ENCODE measurements at regions not wholly inside any gene's neighbourhood (a gene's known extent, or its start where the extent isn't known, plus 50 kb on each side); places are given as distances from the start of the nearest gene placed in this dataset.
"Not testable (repeated sequence)": the region's sequence is repeated elsewhere in the genome, so short reads cannot be mapped to it uniquely, and the experiment has no call there.

- H3K4me3 Mint-ChIP-seq: no peak overlapping the region
- H3K36me3 Mint-ChIP-seq: no peaks in the 10 kb centered on the region
- no peak overlapping the region for H3K27ac Mint-ChIP-seq
- no peak for DNase-seq
- no peaks in the 10 kb centered on the region for H3K9me3 Mint-ChIP-seq
- H3K4me1 Mint-ChIP-seq: no peaks in the 10 kb centered on the region
- peaks cover 5% of the 10 kb centered on the region for H3K27me3 Mint-ChIP-seq
Observed at GRCh38 chr15:95765161-95765560, 565.3 kb upstream of the NR2F2 start.

GRCh38 chr15:95770196-95770595 lies 560.3 kb upstream of the NR2F2 start:
- Mint-ChIP-seq H3K4me3 (no peak overlapping the region), H3K36me3 (no peaks in the 10 kb centered on the region), H3K27me3 (peaks cover 7% of the 10 kb centered on the region), H3K27ac (no peak overlapping the region), H3K9me3 (no peaks in the 10 kb centered on the region), H3K4me1 (no peaks in the 10 kb centered on the region)
- no peak for DNase-seq

- H3K4me3 Mint-ChIP-seq: no peak overlapping the region
Observed at GRCh38 chr15:95772982-95773381, 557.5 kb upstream of the NR2F2 start.

DNA sequence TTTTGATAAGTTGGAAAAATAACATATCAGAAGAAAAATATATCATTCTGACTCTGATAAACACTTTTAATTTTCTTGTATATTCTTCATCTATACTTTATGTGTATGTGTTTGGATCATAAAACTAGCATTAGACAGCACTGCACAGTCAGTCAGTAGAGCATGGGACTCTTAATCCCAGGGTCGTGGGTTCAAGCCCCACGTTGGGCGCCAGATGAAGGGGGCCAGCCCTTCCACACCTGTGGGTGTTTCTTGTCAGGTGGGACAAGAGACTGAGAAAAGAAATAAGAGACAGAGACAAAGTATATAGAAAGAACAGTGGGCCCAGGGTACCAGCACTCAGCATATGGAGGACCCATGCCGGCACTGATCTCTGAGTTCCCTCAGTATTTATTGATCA lies 546.0 kb upstream of the NR2F2 start:
- Mint-ChIP-seq H3K27me3 (no peaks in the 10 kb centered on the region), H3K9me3 (peaks cover 33% of the 10 kb centered on the region), H3K27ac (no peak overlapping the region), H3K4me1 (no peaks in the 10 kb centered on the region), H3K4me3 (no peak overlapping the region), H3K36me3 (no peaks in the 10 kb centered on the region)
- no peak for DNase-seq

More at GRCh38 chr15:95772982-95773381, 557.5 kb upstream of the NR2F2 start:
- no peaks in the 10 kb centered on the region for H3K36me3 Mint-ChIP-seq
- peaks cover 7% of the 10 kb centered on the region for H3K27me3 Mint-ChIP-seq
- H3K27ac Mint-ChIP-seq: no peak overlapping the region
- H3K4me1 Mint-ChIP-seq: no peaks in the 10 kb centered on the region
- no peaks in the 10 kb centered on the region for H3K9me3 Mint-ChIP-seq
- DNase-seq: no peak

GRCh38 chr15:95785276-95785675 lies 545.2 kb upstream of the NR2F2 start:
- H3K4me3 Mint-ChIP-seq, H3K4me1 Mint-ChIP-seq, DNase-seq, H3K27ac Mint-ChIP-seq, H3K27me3 Mint-ChIP-seq, H3K36me3 Mint-ChIP-seq: not testable (repeated sequence)
- peaks cover 33% of the 10 kb centered on the region for H3K9me3 Mint-ChIP-seq

GRCh38 chr15:95793231-95793630 lies 537.3 kb upstream of the NR2F2 start:
- H3K36me3 Mint-ChIP-seq: no peaks in the 10 kb centered on the region
- no peak overlapping the region for H3K27ac Mint-ChIP-seq
- no peak for DNase-seq
- peaks cover 21% of the 10 kb centered on the region for H3K27me3 Mint-ChIP-seq
- no peaks in the 10 kb centered on the region for H3K9me3 Mint-ChIP-seq
- H3K4me1 Mint-ChIP-seq: no peaks in the 10 kb centered on the region
- H3K4me3 Mint-ChIP-seq: no peak overlapping the region

- Mint-ChIP-seq H3K36me3 (no peaks in the 10 kb centered on the region), H3K27me3 (peaks cover 19% of the 10 kb centered on the region), H3K27ac (no peak overlapping the region), H3K4me3 (no peak overlapping the region), H3K4me1 (no peaks in the 10 kb centered on the region), H3K9me3 (no peaks in the 10 kb centered on the region)
- no peak for DNase-seq
Observed at GRCh38 chr15:95795386-95795785, 535.1 kb upstream of the NR2F2 start.

GRCh38 chr15:95799286-95800200 lies 531.0 kb upstream of the NR2F2 start:
- H3K36me3 Mint-ChIP-seq: no peaks in the 10 kb centered on the region
- peaks cover 1% of the 10 kb centered on the region for H3K4me1 Mint-ChIP-seq
- no peak overlapping the region for H3K4me3 Mint-ChIP-seq
- no peaks in the 10 kb centered on the region for H3K9me3 Mint-ChIP-seq
- DNase-seq: no peak
- no peak overlapping the region for H3K27ac Mint-ChIP-seq
- peaks cover 12% of the 10 kb centered on the region for H3K27me3 Mint-ChIP-seq

- Mint-ChIP-seq H3K4me3 (no peak overlapping the region), H3K9me3 (peaks cover 8% of the 10 kb centered on the region), H3K36me3 (no peaks in the 10 kb centered on the region), H3K27ac (no peak overlapping the region), H3K4me1 (peaks cover 1% of the 10 kb centered on the region), H3K27me3 (peaks cover 4% of the 10 kb centered on the region)
- DNase-seq: no peak
Observed at GRCh38 chr15:95804484-95804883, 526.0 kb upstream of the NR2F2 start.

DNA sequence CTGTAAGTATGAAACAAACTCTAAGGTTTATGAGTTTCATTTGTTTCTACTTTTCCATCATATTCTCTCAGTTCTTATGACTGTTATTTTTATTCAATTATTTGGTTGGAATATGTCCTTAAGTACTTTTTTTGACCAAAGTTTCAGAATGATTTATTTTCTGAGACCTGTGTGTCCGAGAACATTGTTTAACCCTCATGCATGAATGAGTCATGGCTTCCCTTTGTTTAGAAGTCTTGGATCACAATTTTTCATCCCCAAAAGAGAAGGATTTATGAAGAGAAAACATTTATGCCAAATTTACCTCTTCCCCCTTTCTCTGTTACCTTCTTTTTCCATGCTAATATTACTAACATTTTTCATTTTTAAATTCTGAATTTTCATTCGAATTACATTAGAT lies 518.0 kb upstream of the NR2F2 start:
- H3K36me3 Mint-ChIP-seq: no peaks in the 10 kb centered on the region
- H3K4me3 Mint-ChIP-seq: no peak overlapping the region
- H3K27me3 Mint-ChIP-seq: peaks cover 11% of the 10 kb centered on the region
- H3K27ac Mint-ChIP-seq: no peak overlapping the region
- no peak for DNase-seq
- H3K4me1 Mint-ChIP-seq: no peaks in the 10 kb centered on the region
- H3K9me3 Mint-ChIP-seq: no peaks in the 10 kb centered on the region

DNA sequence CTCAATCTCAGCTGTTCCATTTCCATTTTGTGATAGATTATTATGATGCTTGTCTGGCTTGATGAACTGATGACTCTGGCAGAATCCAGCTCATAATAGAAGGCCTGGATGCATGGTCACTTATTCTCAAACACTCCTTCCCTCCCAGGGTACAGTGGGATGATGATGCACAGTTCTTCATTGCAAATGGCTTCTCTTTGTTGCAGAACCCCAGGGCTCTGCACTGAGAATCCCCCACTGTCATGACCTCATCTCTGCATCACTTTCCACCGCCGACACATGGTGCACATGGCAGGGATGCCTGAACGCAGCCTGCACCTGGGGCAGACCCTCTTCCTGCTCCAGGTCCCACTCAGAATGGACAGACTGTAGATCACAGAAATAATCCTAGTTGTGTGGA lies 515.6 kb upstream of the NR2F2 start:
- Mint-ChIP-seq H3K9me3 (no peaks in the 10 kb centered on the region), H3K27ac (no peak overlapping the region), H3K4me3 (no peak overlapping the region), H3K36me3 (no peaks in the 10 kb centered on the region), H3K4me1 (no peaks in the 10 kb centered on the region), H3K27me3 (peaks cover 7% of the 10 kb centered on the region)
- no peak for DNase-seq

DNA sequence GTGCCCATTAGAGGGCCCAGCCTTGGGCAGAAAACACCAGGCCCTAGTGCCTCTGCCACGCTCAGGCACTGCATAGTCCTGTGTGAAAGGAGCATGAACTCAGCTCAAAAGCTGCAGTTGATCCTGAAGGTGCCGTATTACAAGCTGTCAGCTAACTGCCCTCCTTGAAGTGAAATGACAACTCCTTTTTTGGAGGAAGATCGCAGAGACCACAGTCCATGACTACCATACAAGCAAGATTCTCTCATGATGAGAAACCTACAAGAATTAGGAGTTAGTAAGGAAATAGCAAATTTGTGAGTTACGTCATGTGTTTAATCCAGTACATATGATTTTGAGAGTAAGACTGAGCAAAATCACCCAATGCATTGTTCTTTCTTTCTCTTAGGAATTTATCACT lies 513.9 kb upstream of the NR2F2 start:
- H3K9me3 Mint-ChIP-seq: no peaks in the 10 kb centered on the region
- H3K4me1 Mint-ChIP-seq: no peaks in the 10 kb centered on the region
- no peak overlapping the region for H3K4me3 Mint-ChIP-seq

GRCh38 chr15:95822961-95823360 lies 507.5 kb upstream of the NR2F2 start:
- no peaks in the 10 kb centered on the region for H3K9me3 Mint-ChIP-seq
- no peak overlapping the region for H3K4me3 Mint-ChIP-seq
- no peaks in the 10 kb centered on the region for H3K36me3 Mint-ChIP-seq
- DNase-seq: no peak
- no peaks in the 10 kb centered on the region for H3K27me3 Mint-ChIP-seq
- no peaks in the 10 kb centered on the region for H3K4me1 Mint-ChIP-seq
- H3K27ac Mint-ChIP-seq: no peak overlapping the region

More for the DNA sequence above, 513.9 kb upstream of the NR2F2 start:
- Mint-ChIP-seq H3K27me3 (peaks cover 5% of the 10 kb centered on the region), H3K27ac (no peak overlapping the region), H3K36me3 (no peaks in the 10 kb centered on the region)
- DNase-seq: no peak

DNA sequence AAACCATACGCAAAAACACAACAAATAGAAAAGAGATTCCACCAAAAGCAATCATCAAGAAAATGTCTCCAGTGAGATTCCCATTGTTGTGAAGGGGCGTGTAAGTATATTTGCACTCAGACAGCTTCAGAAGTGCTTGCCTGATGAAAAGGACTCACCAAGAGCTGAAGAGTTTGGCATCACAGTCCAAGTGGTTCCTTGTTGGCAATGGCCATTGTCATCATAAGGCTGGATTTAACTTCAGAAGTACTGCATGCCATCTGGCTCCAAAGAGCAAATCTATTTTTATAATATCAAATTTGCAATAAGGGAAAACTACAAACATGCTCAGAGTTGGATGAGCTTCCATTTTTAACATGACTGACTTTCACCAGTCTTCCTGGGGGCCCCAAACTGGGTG lies 505.3 kb upstream of the NR2F2 start:
- Mint-ChIP-seq H3K4me3 (no peak overlapping the region), H3K4me1 (no peaks in the 10 kb centered on the region), H3K9me3 (no peaks in the 10 kb centered on the region), H3K36me3 (no peaks in the 10 kb centered on the region), H3K27me3 (no peaks in the 10 kb centered on the region), H3K27ac (no peak overlapping the region)
- DNase-seq: no peak

DNA sequence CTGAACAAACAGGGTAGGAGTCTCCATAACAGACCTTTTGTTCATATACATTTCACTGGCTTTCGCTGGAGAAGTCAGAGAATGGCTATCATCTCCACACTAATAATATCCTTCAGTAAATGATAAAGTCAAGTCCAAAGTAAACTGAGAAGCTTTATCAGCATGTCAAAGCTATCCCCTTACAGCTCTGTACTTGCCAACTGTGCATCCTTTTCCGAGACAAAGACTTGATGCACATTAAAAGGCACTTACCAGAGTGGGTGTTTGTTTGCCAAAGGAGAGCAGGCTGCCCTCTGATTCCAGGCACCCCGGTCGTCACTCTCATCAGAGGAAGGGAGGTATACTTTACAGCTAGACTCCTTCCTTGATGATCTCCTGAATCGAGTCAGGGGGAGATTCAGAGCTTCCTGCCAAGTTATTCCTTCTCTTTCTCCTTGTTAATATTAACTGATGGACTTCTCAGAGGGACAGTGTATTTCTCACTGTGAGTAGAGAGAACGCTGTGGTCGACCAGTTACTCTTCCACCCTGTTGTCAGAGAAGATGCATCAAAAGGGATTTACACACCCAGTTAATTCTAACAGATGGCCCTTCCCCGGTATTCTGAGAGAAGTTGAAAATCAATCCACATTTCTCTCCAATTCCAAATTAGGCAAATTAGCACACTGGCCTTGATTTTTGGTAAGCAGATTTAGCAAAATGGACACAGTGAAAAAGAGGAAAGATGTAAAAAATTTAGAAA lies 504.7 kb upstream of the NR2F2 start:
- Mint-ChIP-seq H3K9me3 (no peaks in the 10 kb centered on the region), H3K36me3 (no peaks in the 10 kb centered on the region), H3K27me3 (no peaks in the 10 kb centered on the region), H3K27ac (no peak overlapping the region), H3K4me3 (no peak overlapping the region), H3K4me1 (no peaks in the 10 kb centered on the region)
- DNase-seq: no peak
